ENCODE measurements at regions not wholly inside any gene's neighbourhood (a gene's known extent, or its start where the extent isn't known, plus 50 kb on each side); places are given as distances from the start of the nearest gene placed in this dataset.

DNA sequence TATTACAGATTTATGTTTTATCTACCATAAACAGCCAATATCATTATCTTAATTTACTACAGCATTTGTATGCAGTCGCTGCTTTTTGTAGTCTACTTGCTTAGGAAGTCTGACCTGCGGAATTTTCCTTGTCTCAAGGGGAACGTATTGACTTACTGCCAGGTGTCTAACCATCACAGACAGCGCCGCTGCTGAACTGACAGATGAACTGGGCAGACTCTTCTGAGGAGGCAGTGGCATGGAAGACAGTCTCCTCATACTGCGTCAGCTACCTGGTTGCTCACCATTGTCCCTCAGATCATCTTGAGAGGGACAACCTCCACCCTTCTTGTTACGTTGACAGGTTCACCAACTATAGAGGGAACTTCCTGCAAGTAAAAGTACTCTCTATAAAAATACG lies 574.3 kb upstream of the ZNF462 start:
- no peaks in the 10 kb centered on the region for H3K36me3 ChIP-seq (ENCODE audit: insufficient read depth, low read length)
- no peak overlapping the region for H3K27ac ChIP-seq (ENCODE audit: low read depth, low read length, poor library complexity, severe bottlenecking)
- no peak overlapping the region for H3K4me3 ChIP-seq (ENCODE audit: low read depth, low read length, poor library complexity, severe bottlenecking)
- intact Hi-C loops (cut with micrococcal nuclease; ENCODE audit: unreplicated experiment) = no loop called here
- no peaks in the 10 kb centered on the region for H3K9me3 ChIP-seq (ENCODE audit: low read length)
- H4K20me1 ChIP-seq (ENCODE audit: insufficient read depth, low read length) = no peaks in the 10 kb centered on the region
- H3K79me2 ChIP-seq (ENCODE audit: insufficient read depth, low read depth, low read length) = no peaks in the 10 kb centered on the region
- TF ChIP-seq, protein P1, sequence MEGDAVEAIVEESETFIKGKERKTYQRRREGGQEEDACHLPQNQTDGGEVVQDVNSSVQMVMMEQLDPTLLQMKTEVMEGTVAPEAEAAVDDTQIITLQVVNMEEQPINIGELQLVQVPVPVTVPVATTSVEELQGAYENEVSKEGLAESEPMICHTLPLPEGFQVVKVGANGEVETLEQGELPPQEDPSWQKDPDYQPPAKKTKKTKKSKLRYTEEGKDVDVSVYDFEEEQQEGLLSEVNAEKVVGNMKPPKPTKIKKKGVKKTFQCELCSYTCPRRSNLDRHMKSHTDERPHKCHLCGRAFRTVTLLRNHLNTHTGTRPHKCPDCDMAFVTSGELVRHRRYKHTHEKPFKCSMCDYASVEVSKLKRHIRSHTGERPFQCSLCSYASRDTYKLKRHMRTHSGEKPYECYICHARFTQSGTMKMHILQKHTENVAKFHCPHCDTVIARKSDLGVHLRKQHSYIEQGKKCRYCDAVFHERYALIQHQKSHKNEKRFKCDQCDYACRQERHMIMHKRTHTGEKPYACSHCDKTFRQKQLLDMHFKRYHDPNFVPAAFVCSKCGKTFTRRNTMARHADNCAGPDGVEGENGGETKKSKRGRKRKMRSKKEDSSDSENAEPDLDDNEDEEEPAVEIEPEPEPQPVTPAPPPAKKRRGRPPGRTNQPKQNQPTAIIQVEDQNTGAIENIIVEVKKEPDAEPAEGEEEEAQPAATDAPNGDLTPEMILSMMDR (conservative IDR thresholded peaks at IDR 0.05; ENCODE audit: low read length) = no peak
- no peak for TF ChIP-seq EZH2phosphoT487 (IDR thresholded peaks at IDR 0.05; ENCODE audit: borderline replicate concordance, low read depth, low read length)
- H3K9me2 ChIP-seq (ENCODE audit: insufficient read depth, low read length) = no peaks in the 10 kb centered on the region
- H3K4me1 ChIP-seq (ENCODE audit: insufficient read depth, low read length, poor library complexity, severe bottlenecking) = no peaks in the 10 kb centered on the region
- ChIA-PET CTCF (ENCODE audit: unreplicated experiment) (no interaction called here), POLR2A (no interaction called here)
- no peak overlapping the region for H3K4me2 ChIP-seq (ENCODE audit: low read length)
- H2AFZ ChIP-seq (ENCODE audit: low read length) = no peak overlapping the region
- no peak for DNase-seq (ENCODE audit: low spot score)
- no TSS peak for BruUV-seq (replicated peaks)

DNA sequence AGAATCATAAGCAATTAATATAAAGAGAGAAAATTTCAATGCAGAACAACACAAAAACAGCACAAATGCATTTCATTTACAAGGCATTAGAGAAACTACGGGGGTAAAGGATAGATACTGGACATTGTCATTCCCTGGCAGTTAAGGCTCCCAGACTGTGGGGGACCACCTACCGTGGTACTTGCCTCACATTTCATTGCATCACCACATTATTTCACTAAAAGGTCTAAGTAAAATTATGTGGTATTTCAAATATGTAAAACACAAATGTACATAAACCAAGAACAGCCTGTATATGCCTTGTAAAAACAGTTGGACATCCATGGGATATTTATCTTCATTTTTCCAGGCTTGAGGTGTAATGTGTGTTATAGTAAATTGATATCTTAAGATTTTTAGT lies 571.2 kb upstream of the ZNF462 start:
- Histone ChIP-seq H3K9me3 (ENCODE audit: low read length) (no peaks in the 10 kb centered on the region), H3K4me1 (ENCODE audit: insufficient read depth, low read length, poor library complexity, severe bottlenecking) (no peaks in the 10 kb centered on the region), H3K9me2 (ENCODE audit: insufficient read depth, low read length) (no peaks in the 10 kb centered on the region), H3K4me3 (ENCODE audit: low read depth, low read length, poor library complexity, severe bottlenecking) (no peak overlapping the region), H3K36me3 (ENCODE audit: insufficient read depth, low read length) (no peaks in the 10 kb centered on the region), H3K4me2 (ENCODE audit: low read length) (no peak overlapping the region), H2AFZ (ENCODE audit: low read length) (no peak overlapping the region), H4K20me1 (ENCODE audit: insufficient read depth, low read length) (no peaks in the 10 kb centered on the region), H3K27ac (ENCODE audit: low read depth, low read length, poor library complexity, severe bottlenecking) (no peak overlapping the region), H3K79me2 (ENCODE audit: insufficient read depth, low read depth, low read length) (no peaks in the 10 kb centered on the region)
- no peak for DNase-seq (ENCODE audit: low spot score)
- ChIA-PET CTCF (ENCODE audit: unreplicated experiment) (no interaction called here), POLR2A (no interaction called here)
- TF ChIP-seq, protein P1 (conservative IDR thresholded peaks at IDR 0.05; ENCODE audit: low read length) = no peak
- TF ChIP-seq EZH2phosphoT487 (IDR thresholded peaks at IDR 0.05; ENCODE audit: borderline replicate concordance, low read depth, low read length) = no peak
- intact Hi-C loops (cut with micrococcal nuclease; ENCODE audit: unreplicated experiment) = no loop called here
- BruUV-seq (replicated peaks) = no TSS peak

DNA sequence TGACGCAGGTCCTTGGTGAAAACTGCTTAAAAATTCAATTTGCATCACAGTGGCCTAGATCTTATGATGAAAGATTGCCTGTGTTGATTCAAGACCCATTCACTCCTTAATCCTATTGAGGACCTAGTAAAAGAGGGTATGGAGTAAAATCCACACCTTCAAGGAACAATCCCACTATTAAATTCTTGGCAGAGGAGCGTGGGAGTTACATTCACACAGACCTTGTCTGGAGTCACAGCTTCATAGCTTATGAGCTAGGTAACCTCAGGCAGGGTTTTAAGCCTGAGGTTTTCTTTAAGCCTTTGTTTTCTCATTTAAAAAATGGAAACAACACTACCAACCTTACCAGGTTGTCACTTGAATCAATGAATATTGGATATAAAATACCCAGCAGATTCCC lies 566.5 kb upstream of the ZNF462 start:
- Histone ChIP-seq H3K79me2 (ENCODE audit: insufficient read depth, low read depth, low read length) (no peaks in the 10 kb centered on the region), H3K27ac (ENCODE audit: low read depth, low read length, poor library complexity, severe bottlenecking) (no peak overlapping the region), H3K36me3 (ENCODE audit: insufficient read depth, low read length) (no peaks in the 10 kb centered on the region), H3K4me1 (ENCODE audit: insufficient read depth, low read length, poor library complexity, severe bottlenecking) (no peaks in the 10 kb centered on the region), H3K9me2 (ENCODE audit: insufficient read depth, low read length) (no peaks in the 10 kb centered on the region), H3K9me3 (ENCODE audit: low read length) (no peaks in the 10 kb centered on the region), H3K4me3 (ENCODE audit: low read depth, low read length, poor library complexity, severe bottlenecking) (no peak overlapping the region), H4K20me1 (ENCODE audit: insufficient read depth, low read length) (no peaks in the 10 kb centered on the region), H3K4me2 (ENCODE audit: low read length) (no peak overlapping the region), H2AFZ (ENCODE audit: low read length) (no peak overlapping the region)
- no TSS peak for BruUV-seq (replicated peaks)
- DNase-seq (ENCODE audit: low spot score) = no peak
- intact Hi-C loops (cut with micrococcal nuclease; ENCODE audit: unreplicated experiment) = no loop called here
- TF ChIP-seq, protein P1 (conservative IDR thresholded peaks at IDR 0.05; ENCODE audit: low read length) = no peak
- TF ChIP-seq EZH2phosphoT487 (IDR thresholded peaks at IDR 0.05; ENCODE audit: borderline replicate concordance, low read depth, low read length) = no peak
- POLR2A ChIA-PET = interaction anchor here (0.7 to 0.8 kb wide), 2 partner anchors 10 to 13 kb away, joined by 3 read pairs; no protein-coding TSS in a partner anchor
- CTCF ChIA-PET (ENCODE audit: unreplicated experiment) = no interaction called here
